NCI-H510A treated with DMSO at 0.1 percent for 48 hours (cell line): ENCODE measurements at regions not wholly inside any gene's neighbourhood (a gene's known extent, or its start where the extent isn't known, plus 50 kb on each side); places are given as distances from the start of the nearest gene placed in this dataset.

Source experiments
- DNase-seq: peaks from one replicate; lab custom pipeline; 2025; lab: John Stamatoyannopoulos, UW

DNA sequence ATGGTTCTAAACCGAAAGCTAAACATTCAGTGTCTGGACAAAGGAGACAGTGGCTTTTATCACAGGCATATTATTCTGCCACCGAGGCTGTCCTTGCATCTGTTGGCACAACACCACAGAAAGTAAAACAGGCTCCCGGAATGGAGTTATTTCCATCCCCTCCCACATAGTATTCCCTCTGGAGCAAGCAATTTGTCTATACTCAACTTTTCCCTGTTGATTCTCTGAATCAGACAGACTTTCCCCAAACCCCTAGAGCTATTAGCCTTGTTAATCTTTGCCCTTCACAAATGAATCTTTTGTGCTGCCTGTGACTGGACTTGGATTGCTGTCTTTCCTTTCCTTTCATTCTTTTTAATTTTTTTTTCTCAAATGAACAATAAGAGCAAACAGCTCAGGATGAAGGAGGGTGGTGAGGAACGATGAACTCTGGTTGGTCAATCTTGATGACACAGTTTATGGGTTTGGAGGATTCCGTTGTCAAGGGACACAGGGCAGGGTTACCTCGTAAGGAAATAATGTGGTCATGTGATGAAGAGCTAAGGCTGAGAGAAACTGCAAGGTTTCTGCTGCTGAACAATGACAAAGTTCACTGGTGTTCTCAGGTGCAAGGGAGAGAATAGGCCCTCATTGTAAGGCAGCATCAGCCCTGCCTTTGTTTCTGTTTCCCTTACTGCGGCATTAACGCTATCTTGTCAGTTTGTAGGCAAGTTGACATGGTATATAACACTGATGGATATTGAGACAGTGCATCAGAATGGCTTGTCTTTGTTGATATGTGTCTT lies 275.0 kb upstream of the BMP2 start:
- no peak for DNase-seq

DNA sequence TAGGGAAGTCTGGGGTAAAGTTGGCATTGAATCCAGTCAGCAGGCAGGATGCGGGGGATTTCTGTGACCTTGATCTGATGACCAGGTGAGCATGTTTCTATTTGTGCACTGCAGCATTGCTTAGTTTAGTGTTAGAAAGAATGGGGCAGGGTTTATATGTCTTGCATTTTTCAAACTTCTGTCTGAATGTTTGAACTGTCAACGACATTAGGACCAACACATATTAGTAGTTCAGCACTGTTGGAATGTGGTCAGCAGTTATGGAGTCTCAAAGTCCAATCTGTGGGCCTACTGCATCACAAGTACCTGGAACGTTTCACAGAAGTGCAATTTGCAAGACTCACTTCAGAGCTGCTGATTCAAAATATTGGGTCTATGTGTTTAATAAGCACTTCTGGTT lies 276.6 kb upstream of the BMP2 start:
- DNase-seq = no peak

DNA sequence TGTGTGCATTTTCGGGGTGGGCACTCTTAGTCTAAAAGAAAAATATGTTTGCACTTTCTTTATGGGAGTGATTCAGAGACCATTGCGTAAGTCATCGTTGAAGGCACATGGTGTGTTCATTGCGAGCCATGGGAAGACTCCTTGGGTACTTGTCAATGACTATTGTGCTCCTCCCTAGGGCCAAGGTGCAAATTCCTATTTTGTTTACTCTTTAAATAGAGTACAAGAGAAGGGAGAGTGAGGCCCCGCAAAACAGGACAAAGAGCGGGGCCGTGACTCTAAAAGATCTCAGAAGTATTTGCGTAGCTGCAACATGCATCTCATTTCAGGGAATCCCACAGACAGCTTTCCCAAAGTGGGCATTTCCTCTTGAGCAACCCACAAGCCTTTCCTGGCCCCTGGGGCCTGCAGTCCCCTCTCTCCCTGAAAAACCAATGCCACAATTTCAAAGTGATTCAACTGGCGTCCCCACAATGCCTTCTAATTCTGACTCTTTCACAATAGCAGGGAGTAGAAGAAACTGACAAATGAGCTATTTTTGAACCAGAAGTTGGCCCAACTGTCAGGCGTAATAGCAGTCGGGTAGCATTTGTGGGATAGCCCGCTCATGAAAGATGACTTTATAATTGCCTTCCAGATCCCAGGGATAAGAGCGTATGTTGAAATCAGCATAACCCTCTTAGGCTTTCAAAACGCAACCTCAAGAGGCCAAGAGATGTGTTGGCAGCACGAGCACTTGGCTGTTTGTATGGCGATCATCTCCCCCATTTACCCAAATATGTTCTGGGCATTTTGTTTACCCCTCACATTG lies 277.9 kb upstream of the BMP2 start:
- peak; percentile 92 for DNase-seq

DNA sequence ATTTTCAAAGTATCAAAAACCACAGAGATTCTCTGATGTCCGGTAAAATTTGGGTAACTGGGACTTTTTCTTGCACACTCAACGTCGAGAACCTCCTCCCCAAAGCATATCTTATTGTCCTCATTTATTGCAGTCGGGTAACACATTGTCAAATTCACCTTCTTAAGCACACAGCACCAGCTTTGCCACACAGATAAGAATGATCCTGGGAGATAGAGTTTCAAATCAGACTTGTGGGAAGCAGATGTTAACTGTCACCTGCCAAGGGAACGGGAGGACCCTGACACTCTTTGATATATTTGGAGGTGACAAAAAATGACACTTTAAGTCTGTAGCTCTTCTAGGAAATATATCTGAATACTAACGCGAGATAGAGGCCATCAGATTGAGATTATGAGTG lies 282.1 kb upstream of the BMP2 start:
- peak; percentile 40 for DNase-seq

DNA sequence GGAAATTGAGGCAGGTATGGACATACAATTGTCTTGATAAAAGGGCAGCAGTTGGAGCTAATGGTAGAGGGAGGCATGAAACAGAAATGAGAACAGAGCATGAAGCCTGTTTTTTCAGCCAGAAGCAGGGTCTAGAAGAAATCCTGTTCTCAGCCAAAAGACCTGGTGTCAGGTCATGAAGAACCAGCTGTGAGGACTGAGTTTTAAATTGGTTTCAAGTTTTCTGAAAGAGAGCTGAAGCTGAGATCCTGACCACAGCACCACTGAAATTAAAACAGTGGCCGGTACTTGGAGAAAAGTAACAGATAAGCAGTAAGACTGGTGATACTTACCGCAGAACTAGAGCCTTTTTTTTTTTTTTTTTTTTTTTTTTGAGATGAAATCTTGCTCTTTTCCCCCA lies 283.8 kb upstream of the BMP2 start:
- no peak for DNase-seq

DNA sequence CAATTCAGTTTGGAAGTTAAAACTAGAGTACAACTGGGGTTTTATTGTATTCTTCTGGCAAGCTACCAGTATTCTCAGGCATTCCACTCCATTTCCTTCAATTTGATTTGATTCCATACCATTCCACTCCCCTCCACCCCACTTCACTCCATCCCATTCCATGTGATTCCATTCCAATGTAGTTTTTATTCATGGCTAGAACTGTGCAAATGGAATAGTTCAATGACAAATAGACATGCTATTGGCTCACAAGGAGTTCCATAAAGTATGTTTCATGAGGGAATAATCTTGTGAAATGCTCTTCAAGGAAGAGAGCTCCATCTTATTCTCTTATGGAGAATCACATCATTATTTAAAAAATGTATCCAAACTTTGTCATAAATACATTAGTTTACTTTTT lies 285.0 kb upstream of the BMP2 start:
- no peak for DNase-seq

DNA sequence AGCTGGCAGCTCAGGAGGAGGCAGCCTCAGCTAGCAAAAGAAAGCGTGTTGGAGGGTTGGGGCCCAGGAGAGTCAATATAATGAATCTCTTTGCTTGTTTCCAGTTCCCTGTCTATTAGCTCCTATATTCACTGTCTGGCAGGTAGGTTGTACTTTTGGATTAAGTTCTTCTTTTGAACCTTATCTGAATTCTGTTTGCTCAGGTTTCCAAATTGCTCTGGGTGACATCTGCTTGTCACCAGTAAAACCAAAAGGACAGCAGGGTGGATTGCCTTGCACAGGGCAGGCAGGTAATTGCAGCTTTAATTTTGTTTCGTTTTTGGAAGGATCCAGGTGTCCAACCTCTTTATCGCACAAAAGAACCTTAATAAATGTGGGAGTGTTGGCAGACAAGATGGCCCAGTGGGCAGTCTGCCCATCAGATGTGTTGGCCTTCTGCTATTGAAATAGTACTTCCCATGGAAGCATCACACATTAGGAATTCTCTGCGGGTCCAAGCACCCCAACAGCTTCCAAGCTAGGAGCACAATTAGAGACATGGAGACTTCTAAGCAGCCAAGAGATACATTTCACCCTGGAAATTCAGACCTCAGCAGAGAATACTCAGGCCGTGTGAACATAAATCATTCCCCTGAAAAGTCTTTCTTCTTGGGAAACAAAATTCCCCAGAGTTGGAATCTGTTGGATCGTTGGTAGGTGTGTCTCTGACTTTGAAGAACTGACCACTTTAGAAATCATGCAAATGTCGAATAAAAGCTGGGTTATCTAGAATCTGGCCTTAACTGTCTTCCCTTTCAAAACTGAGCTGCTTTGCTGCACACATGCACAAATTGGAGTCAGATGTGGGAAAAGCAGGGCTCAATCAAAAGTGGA lies 286.9 kb upstream of the BMP2 start:
- DNase-seq = no peak

DNA sequence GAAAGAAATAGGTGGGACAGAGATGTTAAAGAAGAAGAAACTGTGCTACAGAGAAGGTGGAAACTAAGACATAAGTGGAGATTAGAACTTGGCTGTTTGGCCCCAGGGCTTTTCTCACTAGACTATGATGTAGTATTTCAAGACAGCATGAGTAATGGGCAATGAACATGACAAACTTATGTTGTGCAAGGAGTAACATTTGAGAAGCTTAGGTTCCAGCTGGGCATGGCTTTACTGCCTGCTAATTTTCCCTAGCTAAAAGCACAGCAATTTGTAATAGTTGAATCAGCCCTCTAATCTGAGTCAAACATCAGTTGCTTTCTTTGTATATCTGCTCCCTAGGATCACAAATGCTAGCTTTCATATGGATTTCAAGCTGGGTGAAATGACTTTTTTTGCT lies 294.3 kb upstream of the BMP2 start:
- no peak for DNase-seq

DNA sequence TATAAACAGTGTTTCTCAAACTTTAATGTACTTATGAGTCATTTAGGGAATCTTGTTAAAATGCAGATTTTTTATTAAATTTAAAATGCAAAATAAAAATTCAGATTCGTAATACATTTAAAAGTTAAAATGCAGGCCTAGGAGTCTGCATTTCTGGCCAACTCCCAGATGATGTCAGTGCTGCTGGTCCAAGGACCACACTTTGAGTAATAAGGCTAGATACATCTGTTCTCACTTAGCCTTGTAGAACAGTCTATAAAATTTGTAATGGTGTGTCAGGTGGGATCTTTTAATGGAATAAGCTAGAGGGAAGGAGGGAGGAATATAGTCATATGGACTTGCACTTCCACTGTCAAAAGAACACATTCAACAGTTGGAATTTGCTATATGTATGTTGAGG lies 295.6 kb upstream of the BMP2 start:
- DNase-seq = no peak

DNA sequence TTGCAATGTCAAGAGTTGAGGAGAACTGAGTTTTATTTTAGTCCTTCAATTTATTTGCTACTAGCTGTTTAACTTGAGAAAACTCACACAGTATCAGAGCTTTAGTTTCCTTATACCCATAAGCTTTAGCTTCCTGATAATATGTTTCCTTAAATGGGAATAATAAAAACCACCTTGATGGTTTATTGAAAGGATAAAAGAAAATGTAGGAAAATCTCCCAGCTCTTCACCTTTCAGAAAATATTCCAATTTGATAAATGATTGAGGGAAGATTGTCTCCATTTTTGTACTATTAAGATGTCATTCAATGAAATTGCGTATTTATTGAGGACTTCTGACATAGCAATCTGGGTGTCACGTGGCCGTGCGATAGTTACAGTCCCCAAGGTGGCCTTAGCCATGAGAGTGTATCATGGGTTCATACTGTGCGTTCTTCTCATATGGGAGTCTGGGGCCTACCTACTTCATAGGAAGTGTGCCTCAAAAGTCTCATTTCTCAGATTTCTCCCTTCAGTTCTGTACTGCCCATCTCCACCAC lies 296.3 kb upstream of the BMP2 start:
- DNase-seq = no peak

DNA sequence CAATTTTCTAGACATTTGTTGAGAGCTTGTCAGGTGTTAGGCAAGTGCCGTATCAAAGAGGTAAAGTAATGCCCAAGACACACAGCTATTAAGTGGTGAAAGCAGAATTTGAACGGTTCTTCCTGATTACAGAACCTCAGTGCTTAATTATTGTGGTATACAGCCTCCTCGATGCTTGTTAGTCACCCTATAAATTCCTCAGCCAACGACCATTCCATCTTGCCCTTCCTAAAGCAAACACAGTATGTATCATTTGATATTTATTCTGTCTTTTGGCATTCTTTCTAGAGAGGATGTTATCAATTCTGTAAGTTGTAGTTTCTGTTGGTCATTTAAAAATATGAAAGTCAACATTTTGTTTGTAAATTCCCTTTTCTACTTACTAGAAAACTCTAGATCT lies 297.8 kb upstream of the BMP2 start:
- no peak for DNase-seq

DNA sequence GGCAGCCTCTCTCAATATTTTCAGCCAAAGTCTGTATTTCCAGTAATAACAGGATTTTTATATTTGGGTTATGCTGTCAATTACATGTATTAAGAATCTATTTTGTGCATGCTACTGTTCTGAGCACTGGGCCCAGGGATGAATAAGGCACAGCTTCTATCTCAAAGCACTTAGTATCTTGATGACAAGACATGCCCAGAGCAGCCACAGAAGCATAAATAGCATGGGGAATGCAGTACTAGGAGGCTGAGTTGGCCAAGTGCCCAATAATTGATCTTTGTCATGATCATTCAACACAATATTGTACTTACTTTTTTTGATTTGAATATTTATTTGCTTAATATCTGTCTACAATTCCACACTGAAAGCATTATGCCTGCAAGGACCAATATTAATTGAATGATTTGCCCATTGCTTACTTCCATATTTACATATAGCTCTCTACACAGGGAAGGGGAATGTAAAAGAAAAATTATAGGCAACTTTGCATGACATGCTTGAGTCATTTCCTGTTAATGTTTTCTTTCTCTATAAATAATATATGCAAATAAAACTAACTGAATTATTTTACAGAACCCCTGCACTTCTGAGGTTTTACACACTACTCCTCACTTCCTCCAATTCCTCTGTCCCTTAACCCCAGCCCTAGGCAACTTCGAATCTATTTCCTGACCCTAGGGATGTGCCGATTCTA lies 298.9 kb upstream of the BMP2 start:
- DNase-seq = no peak

DNA sequence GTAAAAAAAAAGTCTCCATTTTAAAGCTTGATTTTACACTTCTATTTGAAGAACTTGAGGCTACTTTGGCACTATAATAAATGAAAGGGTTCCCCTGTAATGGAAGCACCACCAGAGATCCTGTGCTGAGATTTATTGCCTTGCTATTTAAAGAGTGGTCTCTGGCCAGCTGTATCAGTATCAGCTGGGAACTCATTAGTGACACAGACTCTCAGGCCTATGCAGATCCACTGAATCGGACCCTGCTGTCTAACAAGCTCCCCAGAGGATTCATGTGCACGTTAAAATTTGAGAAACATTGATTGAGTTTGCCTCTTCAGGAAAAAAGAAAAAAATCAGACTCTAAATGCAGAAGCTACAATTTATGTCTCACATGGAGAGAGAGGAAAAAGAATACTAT lies 299.9 kb upstream of the BMP2 start:
- DNase-seq = no peak

DNA sequence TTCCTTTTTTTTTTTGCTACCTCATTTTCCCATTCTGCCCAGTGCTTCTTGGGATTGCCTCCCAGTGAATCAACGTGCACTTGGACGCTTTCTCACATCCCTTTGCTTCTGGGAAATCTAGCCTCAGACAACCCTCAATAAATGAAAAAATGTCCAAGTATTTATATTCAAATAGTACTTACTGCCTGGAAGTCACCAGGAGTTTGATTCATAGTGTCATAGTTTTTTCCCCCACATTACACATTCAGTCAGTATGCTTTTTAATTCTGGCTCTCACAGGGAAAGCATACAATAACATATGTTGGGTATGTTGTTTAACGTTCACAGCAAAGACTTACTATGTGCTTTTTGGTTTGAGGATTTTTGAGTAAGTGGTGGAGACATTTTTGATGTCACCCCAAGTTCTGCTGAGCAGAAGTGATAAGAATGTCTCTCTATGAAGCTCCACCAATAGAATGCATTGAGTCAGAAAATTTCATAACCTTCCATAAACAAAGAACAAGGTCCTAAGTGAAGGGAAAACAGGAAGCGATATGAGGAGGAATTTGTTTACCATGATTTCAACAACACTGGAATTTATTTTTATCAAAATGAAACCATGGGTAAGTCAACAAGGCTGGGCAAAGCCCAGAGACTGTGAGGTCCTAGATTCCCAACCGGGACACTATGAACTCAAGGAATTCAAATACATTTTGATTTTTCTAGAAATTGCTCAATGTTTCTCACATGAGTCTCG lies 301.2 kb upstream of the BMP2 start:
- no peak for DNase-seq

DNA sequence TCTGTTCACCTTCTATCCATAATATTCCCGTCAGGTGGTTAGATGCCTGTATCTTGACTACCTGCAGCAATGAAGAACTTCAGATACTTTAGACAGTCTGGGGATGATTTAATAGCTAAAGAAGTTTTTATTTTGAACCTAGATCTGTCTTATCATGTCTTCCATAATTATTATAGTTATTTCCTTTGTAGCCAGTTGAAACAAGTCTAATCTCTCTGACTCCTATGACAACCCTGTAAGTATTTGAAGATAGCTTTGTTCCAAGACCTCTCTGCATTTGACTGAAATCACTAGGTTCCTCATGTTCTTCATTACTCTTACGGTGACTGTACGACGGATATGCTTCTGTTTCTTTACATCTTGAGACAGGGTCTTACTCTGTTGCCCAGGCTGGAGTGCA lies 316.6 kb upstream of the BMP2 start:
- no peak for DNase-seq

DNA sequence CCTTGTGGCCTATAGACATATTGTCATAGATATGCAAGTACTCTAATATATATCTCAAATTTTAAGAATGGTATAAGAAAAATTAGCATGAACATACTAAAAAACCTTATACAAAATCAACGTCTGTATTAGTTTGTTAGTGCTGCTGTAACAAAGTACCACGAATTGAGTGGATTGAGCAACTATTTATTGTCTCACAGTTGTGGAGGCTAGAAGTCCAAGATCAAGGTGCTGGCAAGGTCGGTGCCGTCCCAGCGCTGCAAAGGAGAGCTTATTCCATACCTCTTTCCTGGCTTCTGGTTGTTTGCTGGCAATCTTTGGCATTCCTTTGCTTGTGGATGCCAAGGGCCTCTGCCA lies 317.6 kb upstream of the FERMT1 start:
- DNase-seq = no peak

DNA sequence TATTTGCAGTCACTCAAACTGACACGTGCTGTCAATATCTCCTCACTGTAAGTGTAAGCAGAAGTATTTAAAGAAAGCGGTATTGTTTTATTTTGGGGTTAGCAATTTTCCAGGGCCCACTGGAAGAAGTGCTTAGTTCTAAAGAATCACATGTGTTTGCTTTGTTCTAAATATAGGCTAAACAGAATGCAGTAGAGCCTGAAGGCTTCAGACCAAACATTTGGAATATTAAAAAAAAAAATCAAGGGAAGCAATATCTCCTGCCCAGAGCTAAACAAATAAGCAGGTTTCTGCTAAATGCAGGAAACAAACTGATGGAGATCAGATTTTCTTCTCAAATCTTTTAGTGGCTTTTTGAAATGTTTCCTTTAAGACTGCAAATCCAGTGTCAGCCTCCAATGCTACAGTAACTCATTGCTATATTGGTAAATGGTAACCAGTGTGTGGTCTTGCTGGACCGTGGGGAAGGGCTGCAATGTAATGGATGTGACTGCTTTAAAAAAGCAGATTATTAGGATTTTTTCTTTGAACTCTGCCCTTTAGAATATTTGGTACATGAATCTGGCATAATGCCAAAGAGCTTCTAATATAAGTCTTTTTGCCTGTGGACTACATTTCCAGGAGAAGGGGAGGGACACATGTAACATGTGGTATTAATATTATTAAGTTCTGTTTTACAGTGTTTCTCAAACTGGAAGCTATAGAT lies 317.1 kb upstream of the FERMT1 start:
- no peak for DNase-seq

DNA sequence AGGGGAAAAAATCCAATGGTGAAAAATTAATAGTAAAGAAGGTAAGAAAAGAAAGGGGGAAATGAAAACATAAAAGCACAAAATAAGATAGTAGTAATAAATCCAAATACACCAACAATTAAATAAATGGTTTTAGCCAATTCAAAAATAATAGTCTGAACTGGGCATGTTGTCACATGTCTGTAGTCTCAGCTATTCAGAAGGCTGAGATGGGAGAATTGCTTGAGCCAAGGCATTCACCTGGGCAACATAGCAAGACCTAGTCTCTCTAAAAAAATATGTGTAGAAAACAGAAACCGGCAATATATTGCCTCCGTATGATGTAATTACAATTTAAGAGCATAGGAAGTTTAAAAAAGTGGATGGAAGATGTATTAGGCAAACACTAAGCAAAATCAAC lies 311.3 kb upstream of the FERMT1 start:
- DNase-seq = no peak

DNA sequence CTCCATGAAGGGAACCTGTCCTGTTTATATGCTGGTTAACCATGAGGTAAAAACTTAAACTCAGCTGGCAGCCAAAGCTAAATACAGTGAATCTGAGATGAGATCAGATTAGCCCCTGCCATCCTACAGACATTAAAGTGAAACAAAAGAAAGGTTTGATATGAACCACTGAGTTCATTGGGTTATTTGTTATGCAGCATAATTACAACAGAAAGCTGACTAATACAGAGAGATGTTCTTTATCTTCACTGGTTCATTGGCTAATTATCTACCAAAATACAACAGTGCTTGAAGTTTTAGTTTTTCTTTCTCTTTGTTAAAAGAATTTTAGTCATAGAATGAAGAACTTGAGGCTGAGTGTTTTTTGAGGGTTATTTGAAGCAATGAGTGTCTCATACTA lies 307.6 kb upstream of the FERMT1 start:
- DNase-seq = no peak

DNA sequence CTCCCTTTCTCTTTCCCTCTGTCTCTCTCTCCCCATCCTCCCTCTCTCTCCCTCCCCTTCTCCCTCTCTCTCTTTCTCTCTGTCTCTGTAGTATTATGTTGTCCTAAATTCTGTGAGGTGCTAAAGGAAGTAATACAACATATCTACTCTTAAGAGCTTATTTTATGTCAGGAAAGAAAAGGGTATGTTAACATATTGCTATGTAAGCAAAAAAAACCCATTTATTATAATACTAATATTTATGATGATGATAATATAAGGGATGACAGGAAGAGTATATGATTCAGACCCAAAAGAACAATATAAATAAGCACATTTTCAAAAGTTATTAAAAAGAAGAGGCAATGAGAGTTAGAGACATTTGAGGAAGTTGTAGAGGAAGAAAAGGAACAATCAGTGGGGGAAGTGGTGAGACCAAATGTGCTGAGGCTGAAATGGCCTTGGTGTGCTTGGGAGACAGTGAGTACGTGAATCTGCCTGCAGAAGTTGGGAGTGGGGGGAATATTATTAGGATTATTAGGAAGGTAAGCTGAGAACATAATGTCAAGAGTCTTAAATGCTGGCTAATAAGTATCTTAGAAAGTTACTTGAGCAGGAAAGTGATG lies 303.6 kb upstream of the FERMT1 start:
- DNase-seq = no peak
